Stimulated activated CD4-positive, alpha-beta T cell treated with anti-CD3 and anti-CD28 coated beads, Interleukin-12 subunit alpha, Interleukin-12 subunit beta, amount 100 ng/mL, for 4 hours (primary cell): ENCODE measurements at regions not wholly inside any gene's neighbourhood (a gene's known extent, or its start where the extent isn't known, plus 50 kb on each side); places are given as distances from the start of the nearest gene placed in this dataset.
"Not testable (repeated sequence)": the region's sequence is repeated elsewhere in the genome, so short reads cannot be mapped to it uniquely, and the experiment has no call there.

Experiments
- DNase-seq: peaks from one replicate; pipeline ENCODE4 v3.0.0-alpha.2; 2020

DNA sequence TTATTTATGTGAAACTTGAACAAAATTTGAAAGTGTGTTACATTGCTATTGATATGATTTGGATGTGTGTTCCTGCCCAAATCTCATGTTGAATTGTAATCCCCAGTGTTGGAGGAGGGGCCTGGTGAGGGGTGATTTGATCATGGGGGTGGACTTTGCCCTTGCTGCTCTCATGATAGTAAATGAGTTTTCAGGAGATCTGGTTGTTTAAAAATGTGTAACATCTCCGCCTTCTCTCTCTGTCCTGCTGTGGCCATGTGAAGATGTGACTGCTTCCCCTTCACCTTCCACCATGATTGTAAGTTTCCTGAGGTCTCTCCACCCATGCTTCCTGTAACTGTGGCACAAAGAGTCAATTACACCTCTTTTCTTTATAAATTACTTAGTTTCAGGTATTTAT lies 1731.0 kb downstream of the SLITRK5 start:
- no peak for DNase-seq

DNA sequence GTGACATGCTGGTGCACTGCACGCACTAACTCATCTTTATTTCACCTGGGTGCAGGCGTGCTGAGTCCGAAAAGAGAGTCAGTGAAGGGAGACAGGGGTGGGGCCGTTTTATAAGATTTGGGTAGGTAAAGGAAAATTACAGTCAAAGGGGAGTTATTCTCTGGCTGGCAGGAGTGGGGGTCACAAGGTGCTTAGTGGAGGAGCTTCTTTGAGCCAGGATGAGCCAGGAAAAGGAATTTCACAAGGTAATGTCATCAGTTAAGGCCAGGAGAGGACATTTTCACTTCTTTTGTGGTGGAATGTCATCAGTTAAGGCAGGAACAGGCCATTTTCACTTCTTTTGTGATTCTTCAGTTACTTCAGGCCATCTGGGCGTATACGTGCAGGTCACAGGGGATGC lies 1734.9 kb downstream of the SLITRK5 start:
- not testable (repeated sequence) for DNase-seq

DNA sequence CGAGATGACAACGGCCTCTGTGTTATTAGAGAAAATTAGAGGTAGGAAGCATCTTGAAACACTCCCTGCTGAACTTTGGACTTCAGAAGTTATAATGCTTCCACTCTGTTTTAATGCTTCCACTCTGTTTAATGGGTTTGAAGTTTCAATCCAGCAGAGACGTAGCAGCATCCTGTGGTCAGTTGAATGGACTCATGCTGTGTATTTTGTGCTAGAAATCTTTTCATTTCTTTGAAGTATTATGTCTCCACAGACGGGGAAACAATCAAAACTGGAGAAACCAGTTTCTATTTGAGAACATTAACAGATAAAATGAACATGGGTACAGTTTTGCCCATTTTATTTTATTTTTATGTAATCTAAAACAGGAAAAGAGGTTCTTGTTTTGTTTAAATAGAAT lies 1736.2 kb downstream of the SLITRK5 start:
- no peak for DNase-seq

DNA sequence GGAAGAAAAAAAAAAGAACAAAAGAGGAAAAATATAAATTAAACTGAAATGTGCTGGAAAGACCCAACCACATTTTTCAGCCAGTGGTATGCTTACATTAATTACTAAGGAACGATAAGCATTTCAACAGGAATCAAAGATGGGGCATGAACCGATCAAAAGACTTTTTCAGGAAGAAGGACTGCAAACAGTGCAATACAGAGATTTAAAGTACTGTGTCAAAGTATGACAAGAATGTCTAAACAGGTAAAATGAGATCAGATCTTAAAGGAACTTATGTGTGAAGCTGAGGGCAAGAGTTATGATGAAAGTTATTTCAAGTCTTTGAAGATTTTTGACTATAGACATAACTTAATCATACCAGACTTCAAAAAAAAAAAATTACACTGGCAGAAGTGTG lies 1761.8 kb downstream of the SLITRK5 start:
- DNase-seq: no peak

DNA sequence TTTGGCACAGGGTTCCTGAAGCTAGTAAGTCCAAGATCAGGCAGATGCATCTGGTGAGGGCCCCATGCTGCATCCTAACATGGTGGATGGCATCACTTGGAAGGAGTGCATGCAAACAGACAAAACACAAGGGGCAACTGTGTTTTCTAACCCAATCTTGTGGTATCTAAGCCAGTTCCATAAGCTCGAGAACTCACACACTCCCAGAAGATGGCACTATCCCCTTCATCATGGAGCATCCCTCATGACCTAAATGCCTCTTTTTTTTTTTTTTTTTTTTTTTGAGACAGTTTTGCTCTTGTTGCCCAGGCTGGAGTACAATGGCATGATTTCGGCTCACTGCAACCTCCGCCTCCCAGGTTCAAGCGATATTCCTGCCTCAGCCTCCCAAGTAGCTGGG lies 1763.5 kb downstream of the SLITRK5 start:
- DNase-seq: not testable (repeated sequence)

DNA sequence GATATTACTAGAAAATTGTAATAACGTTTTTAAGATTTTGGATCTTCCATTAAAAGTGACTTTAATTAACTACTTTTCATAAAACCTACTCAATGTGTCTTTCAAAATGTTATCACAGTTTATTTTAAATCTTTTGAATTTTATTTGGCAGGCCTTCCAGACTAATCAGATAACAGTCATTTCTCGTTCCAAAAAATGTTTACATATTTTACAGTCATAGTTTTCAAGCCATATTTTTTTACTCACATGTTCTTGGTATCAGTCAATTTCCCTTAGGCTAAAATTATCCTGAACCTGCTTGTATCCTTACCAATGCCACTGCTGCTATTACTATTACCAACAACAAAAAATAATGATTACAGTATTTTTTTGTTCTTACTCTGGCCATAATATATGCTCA lies 1783.5 kb downstream of the SLITRK5 start:
- no peak for DNase-seq

DNA sequence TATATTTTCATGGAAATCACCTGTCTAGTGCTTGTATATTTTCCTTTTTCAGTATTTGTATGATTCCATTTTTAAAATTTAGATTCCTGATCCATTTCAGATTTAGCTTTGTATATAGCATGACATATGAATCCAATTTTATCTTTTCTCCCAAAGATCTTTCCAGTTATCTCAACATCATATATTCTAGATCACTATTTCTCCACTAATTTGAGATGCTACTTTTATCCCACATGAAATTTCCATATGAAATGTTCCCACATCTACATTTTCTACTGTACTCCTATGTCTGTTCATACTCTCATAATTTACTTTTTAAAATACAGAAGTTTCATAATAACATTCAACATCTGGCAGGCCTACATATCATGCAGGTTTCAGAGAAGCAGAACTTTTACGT lies 1784.1 kb downstream of the SLITRK5 start:
- DNase-seq: no peak

DNA sequence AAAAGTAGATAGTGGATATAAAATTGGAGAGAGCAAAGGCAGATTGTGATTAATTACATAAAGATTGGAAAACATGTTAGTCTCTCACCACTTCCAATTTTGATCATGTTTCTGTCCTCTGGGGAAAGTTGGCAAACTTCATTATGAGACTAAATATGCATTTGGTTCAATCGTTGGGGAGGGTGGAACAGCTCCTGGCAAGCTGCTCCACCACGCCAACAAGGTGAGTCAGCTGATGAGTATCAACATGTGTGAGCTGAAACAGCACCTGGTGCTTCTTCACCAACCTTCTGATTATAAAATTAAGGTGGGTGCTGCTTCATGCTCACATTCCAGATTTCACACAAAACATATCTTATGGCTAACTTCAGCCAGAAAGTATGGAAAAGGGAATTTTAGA lies 1784.6 kb downstream of the SLITRK5 start:
- DNase-seq: no peak

DNA sequence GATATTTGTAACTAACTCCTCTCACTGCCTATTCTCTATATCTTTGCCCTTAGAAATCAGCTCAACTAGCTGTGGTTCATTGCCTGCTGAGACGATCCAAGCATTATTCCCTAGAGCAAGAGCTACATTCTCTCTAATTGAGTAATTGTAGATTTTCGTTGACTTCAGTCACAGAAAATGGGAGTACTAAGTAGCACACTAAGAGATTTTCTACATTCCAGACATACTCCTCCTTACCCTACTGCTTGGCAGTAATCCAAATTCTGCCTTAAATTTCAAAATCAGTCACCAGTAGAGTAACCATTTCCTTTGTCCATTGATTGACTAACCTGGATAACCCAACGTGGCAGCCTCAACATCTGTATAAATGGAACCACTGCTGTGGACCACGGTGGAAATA lies 1786.8 kb downstream of the SLITRK5 start:
- no peak for DNase-seq

DNA sequence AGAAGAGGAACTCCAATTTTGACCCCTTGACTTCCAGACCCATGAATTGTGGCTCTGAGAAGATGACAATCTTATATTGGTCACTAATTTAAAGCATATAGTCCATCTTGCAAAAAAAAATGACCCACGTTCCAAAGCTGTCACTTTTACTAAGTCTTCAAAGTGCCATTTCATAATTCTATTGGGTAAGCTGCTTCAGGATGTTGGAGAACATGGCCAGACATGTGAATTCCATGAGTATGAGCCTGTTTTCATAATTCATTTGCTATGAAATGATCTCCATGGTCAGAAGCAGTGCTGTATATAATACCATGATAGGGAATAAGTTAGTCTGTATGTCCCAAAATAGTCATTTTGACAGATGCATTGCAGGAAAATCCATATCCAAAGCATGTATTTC lies 1787.3 kb downstream of the SLITRK5 start:
- no peak for DNase-seq

DNA sequence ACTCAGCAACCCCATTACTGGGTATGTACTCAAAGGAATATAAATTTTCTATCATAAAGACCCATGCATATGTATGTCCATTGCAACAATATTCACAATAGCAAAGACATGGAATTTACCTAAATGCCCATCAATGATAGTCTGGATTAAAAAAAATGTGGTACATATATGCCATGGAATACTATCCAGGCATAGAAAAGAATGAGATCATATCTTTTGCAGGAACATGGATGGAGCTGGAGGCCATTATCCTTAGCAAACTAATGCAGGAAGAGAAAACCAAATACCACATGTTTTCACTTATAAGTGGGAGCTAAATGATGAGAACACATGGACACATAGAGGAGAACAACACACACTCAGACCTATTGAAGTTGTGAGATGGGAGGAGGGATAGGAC lies 1789.7 kb downstream of the SLITRK5 start:
- DNase-seq: not testable (repeated sequence)

DNA sequence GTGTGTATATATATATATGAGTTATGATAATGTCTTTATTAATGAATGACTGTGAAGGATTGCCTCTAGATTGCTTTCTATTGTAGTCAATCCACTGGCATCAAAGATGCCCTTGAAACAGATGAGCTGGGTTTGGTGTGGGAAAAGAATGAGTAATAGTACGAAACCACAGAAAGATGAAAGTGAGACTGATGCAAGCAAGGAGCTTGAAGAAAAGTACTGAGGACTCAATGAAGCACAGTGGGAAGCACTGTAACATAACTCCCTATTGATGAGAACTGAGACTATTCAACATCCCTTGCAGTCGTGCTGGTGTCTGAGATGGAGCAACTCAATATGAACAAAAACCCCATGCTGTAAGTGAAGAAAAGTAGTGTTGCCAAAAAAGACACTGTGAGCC lies 1794.2 kb downstream of the SLITRK5 start:
- DNase-seq: no peak

DNA sequence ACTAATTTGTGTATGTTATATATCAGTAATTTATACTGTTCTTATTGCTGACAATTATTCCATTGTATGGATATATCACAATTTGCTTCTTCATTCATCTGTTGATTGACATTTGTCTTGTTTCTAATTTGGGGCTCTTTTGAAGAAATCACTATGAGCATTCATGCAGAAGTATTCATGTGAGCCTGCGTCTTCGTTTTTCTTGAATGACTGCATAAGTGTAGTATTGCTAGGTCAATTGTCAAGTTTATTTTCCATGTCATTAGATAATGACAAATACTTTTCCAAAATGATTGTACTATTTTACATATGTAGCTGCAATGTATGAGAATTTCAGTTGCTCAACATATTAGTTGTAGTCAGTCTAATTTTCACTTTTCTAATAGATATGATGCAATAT lies 1796.9 kb downstream of the SLITRK5 start:
- no peak for DNase-seq

DNA sequence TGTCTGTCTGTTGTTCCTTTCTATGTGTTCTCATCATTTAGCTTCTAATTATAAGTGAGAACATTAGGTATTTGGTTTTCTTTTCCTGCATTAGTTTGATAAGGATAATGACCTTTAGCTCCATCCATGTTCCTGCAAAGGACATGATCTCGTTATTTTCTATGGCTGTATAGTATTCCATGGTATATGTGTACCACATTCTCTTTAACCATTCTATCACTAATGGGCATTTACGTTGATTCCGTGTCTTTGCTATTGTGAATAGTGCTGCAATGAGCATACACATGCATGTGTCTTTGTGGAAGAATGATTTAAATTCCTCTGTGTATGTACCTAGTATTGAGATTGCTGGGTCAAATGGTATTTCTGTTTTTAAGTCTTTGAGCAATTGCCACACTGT lies 1799.7 kb downstream of the SLITRK5 start:
- DNase-seq: no peak

DNA sequence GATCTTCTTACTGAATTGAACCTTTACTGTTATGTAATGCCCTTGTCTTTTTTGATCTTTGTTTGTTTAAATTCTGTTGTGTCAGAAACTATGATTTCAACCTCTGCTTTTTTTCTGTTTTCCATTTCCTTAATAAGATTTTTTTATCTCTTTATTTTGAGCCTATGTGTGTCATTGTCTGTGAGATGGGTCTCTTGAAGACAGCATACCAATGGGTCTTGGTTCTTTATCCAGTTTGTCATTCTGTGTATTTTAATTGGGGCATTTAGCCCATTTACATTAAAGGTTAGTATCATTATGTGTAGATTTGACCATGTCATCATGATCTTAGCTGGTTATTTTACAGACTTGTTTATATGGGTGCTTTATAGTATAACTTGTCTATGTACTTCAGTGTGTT lies 1803.3 kb downstream of the SLITRK5 start:
- no peak for DNase-seq

DNA sequence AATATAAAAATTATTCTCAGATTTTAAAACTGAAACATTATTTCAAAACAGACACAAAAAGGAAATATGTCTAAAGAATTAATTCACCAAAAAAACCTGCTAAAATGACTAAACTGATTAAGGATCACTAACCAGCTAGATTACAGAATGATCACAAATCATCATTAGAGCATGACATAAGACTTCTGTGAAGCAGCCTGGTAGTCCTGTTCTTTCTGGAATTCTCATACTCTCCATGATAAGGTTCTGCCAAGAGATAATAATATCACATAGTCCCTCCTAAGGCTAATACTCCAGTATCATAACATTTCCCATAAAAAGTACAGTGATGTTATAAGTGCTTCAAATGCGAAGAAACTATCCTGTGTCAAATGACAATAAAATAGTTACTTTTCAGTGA lies 1814.9 kb downstream of the SLITRK5 start:
- no peak for DNase-seq

DNA sequence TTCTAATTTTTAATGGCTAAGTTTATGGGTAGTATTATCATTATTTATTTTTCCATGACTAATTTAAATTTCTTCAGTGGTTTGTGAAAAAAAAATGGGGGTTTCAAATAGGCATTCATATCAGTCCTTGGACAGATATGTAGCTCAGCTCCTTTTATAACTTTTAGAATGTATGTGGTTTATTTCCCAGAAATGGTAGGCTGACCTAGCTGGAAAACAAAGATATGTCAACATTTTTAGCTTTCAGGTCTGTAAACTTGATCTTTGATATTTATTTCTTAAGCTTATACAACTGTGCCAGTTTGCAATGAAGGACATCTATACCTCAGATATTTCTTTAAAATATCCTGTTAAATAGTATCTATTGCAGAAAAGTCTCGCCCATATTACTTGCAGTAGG lies 1815.5 kb downstream of the SLITRK5 start:
- DNase-seq: no peak

DNA sequence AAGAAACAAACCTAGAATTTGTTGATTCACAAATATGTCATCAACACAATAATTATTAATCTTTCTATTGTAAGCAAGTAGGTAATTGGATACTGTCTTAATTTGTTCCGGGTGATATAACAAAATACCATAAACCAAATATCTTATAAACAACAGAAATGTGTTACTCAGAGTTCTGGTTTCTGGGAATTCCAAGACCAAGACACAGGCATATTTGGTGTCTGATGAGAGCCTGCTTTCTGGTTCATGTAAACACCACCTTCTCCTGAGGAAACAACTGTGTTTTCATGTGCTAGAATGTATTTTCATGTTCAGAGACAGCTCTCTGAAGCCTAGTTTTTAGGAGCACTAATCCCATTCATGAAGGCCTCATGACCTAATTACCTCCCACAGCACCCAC lies 1819.5 kb downstream of the SLITRK5 start:
- DNase-seq: no peak

DNA sequence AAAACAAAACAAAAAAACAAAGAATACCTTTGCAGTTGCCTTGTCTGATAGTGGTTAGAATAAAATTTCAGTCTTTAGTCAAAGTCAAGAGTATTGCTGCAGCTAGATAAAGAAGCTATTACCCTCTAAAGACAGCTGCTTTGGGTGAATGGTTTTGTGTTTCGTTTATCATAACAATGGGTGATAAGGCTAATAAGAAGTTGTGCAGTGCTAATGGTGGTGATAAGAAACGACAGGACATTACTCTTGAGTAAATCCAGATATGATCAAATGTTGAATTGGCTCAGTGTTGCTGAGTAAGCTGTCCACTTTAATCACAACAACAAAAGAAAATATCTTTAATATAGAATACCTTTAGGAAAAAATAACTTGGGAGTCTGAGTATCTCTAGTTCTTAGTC lies 1825.3 kb downstream of the SLITRK5 start:
- DNase-seq: no peak

DNA sequence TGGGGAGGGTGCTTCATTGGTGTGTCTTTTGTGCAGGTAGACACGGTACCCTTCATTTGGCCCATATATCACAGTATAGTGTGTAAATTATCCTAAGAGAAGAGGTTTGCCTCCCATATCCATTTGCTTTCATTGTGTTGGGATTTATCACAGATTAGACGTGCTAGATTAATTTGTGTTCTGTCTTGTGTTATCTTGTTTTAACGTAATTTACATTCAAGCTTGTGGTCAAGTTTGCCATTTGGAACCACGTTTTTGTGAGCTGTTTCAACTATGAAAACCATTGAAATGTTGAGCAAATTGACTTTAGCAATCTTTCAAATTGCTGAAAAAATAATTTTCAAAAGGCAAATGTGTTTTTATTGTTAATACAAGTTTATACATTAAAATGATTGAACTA lies 1826.5 kb downstream of the SLITRK5 start:
- DNase-seq: no peak

DNA sequence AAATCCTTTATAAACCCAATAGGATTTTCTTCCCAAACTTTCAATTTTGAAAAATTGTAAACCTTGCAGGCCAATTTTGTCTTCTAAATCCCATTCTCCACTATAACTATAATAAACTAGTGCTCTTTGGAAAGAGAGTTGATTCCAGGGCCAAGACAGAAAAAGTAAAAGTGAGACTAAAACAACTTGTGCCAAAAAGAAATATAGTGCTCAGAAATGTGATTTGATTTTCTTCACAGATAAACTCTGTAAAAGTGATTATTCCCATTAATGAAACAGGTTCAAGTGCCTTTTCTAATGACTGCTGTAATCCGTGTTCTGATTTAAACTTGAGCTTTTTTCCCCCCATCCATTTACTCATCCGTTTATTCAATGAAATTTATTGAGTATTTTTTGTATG lies 1831.1 kb downstream of the SLITRK5 start:
- no peak for DNase-seq

DNA sequence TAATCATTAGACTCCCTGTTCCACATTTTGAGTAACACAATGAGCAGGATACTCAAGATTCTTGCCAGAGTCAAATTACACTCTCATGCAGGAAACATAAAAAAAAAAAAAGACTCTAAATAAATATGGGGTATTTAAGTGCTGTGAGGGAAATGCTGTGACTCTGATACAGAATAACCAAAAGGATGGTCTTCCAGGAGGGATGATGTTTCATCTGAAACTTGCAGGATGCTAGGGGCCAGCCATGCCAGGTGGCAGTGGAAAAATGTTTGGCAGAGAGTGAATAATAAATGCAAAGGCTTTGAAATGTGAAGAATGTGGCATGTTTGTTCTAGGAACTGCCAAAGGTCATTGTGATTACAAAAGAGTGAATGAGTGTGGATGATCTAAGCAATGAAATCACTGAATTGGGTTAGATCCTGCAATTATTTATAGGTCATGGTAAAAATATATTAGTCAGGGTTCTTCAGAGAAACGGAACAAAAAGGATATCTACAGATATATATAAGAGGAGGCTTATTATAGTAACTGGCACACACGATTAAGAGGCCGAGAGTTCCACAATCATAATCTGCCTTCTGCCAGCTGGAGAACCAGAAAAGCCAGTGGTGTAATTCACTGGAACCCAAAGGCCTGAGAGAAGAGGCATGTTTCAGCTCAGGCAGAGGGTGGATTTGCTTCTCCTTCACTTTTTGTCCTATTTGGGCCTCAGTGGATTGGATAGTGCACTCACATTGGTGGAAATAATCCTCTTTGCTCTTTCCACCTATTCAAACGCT lies 1832.8 kb upstream of the MIR17HG start:
- DNase-seq: no peak

DNA sequence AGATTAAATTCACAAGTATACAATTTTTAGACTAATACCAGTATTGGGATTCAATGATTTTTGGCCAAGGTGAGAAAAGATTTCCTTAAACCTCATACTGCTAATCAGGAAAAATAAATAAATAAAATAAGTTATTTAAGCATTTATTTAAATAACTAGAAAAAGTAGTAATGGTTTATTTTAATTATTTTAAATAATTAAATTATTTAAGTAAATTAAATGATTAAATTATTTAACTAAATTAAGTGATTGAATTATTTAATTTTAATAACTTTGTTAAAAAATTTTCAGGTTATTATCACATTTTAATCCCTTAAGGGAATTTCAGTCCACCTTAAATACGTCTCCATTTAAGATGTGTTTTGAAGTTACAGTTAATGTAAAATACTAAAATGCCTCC lies 1831.5 kb upstream of the MIR17HG start:
- no peak for DNase-seq

DNA sequence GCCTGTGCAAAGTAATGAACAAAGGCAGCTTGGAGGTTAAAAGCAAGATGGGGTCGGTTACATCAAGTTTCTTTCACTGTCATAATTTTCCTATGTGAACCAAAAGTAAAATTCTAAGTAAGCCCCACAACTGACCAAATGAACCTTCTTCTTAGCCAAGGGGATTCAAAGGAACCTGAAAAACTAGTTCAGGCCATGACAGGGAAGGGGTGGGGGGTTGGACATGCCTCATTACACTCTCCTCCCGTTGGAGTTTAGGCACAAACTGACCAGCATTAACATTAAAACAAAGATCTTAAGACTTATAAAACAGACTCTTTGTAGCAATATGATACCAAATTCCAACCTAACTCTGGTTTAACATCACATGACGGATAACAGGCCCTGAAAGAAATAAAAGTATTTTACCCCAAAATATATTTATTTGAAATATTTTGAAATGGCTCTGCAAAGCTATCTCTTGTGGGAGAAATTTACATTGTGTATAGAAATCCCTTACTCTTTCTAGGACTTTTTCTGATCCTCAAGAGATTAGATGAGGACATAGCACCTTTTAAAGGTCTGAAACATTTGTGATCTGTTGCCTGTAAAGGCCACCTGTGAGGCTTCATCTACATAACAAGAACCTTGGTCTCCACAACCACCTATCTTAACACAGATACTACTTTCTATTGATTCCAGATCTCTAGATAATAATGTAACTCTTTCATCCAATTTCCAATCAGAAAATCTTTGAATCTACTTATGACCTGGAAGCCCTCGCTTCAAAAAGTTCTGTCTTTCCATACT lies 1829.0 kb upstream of the MIR17HG start:
- no peak for DNase-seq

DNA sequence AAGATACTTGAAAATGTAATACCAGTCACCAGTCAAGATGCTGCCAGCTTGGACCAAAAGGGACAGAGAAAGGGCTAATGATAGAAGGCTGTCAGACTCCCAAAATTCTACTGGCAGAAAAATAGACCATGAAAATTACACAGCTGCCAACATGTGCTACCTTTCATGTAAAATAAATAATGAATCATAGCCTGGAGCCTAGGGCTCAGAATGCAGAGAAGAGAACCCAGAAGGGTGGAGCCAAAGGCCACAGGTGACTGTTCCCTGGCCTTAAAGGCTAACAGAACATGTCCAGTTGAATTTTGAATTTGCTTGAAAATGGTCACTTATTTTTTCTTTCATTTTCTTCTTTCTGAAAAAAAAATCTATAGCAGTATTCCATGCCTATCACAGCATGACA lies 1827.0 kb upstream of the MIR17HG start:
- no peak for DNase-seq
